Mesendoderm (in vitro differentiated cells): ENCODE measurements at regions not wholly inside any gene's neighbourhood (a gene's known extent, or its start where the extent isn't known, plus 50 kb on each side); places are given as distances from the start of the nearest gene placed in this dataset.
A peak's percentile ranks its signal among the peaks of the same experiment; 100 is the strongest.

ENCODE experiments used
- DNase-seq: peaks from one replicate; pipeline ENCODE4 v3.0.0; 2013
- H2AK5ac ChIP-seq: 2 replicates; pipeline ENCODE4 v1.6.1; 2013; ENCODE audit warnings: low read length, inconsistent platforms
- H2BK120ac ChIP-seq: 2 replicates; pipeline ENCODE4 v1.6.1; 2013; ENCODE audit warnings: low read depth, mild to moderate bottlenecking, low read length, moderate library complexity, mixed read lengths
- H2BK15ac ChIP-seq: replicated peaks from 2 replicates; pipeline ENCODE4 v1.6.1; 2013; ENCODE audit warnings: low read depth, mild to moderate bottlenecking, moderate library complexity
- H2BK5ac ChIP-seq: 2 replicates; pipeline ENCODE4 v1.6.1; 2013; ENCODE audit warnings: low read length, inconsistent platforms
- H3K18ac ChIP-seq: 2 replicates; pipeline ENCODE4 v1.6.1; 2013; ENCODE audit warnings: mild to moderate bottlenecking, low read length, mixed read lengths
- H3K23ac ChIP-seq: one replicate; pipeline ENCODE4 v1.6.1; 2013; ENCODE audit warnings: low read length
- H3K27ac ChIP-seq: 2 replicates; pipeline ENCODE4 v1.5.1; 2013; ENCODE audit warnings: low read depth, mild to moderate bottlenecking, inconsistent platforms, low read length, moderate library complexity
- H3K27me3 ChIP-seq: 2 replicates; pipeline ENCODE4 v1.6.1; 2013; ENCODE audit warnings: low read length, control low read depth, mild to moderate bottlenecking, inconsistent platforms; ENCODE audit not compliant: insufficient read depth, poor library complexity
- H3K36me3 ChIP-seq: 2 replicates; pipeline ENCODE4 v1.6.1; 2013; ENCODE audit warnings: low read length, inconsistent platforms; ENCODE audit not compliant: control insufficient read depth, insufficient read depth
- H3K4ac ChIP-seq: one replicate; pipeline ENCODE4 v1.6.1; 2013; ENCODE audit warnings: low read depth, mild to moderate bottlenecking, low read length, moderate library complexity
- H3K4me1 ChIP-seq: 2 replicates; pipeline ENCODE4 v1.6.1; 2013; ENCODE audit warnings: low read depth, low read length, inconsistent platforms; ENCODE audit not compliant: control insufficient read depth
- H3K4me2 ChIP-seq: 2 replicates; pipeline ENCODE4 v1.6.1; 2013; ENCODE audit warnings: low read length
- H3K4me3 ChIP-seq: 2 replicates; pipeline ENCODE4 v1.5.1; 2013; ENCODE audit warnings: mild to moderate bottlenecking, low read length
- H3K56ac ChIP-seq: one replicate; pipeline ENCODE4 v1.6.1; 2013; ENCODE audit warnings: low read length
- H3K79me1 ChIP-seq: 2 replicates; pipeline ENCODE4 v1.6.1; 2013; ENCODE audit warnings: low read length, inconsistent platforms
- H3K79me2 ChIP-seq: 2 replicates; pipeline ENCODE4 v1.6.1; 2013; ENCODE audit warnings: mild to moderate bottlenecking, low read length; ENCODE audit not compliant: control insufficient read depth, insufficient read depth
- H3K9ac ChIP-seq: 2 replicates; pipeline ENCODE4 v1.6.1; 2013; ENCODE audit warnings: low read length, inconsistent platforms
- H4K5ac ChIP-seq: one replicate; pipeline ENCODE4 v1.6.1; 2013; ENCODE audit warnings: low read length
- H4K8ac ChIP-seq: one replicate; pipeline ENCODE4 v1.6.1; 2013; ENCODE audit warnings: low read depth, mild to moderate bottlenecking, control low read depth, low read length, moderate library complexity
- WGBS: extraction: QIAGEN DNeasy Blood & Tissue Kit; methylation state at CpG from one replicate; pipeline ENCODE4 v1.1.7; 2013; ENCODE audit warnings: low lambda C conversion rate, missing lambda C conversion rate; ENCODE audit not compliant: insufficient coverage; ENCODE audit errors: extremely low coverage; 5-methylcytosine and 5-hydroxymethylcytosine counted together

DNA sequence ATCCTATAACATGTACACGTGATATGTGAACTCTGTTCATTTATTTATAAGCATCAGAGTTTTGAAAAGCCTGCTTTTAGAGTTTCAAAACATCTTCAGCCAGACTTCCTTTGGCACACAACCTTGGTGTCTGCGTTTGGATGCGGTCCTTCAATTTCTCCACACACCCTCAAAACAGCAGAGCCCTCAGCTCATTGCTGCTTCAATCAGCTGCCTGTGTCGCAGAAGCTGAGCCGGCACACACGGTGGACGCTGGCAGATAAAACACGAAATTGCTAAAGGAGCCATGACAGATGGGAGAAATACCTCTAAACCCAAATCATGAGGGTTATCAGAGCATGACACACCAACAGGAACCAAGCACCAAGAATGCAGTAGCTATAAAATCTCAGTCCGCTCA, 396.4 kb upstream of the AKR1E2 start:
- H3K79me2 ChIP-seq, result no peaks in the 10 kb centered on the region
- H3K4me1 ChIP-seq, result no peaks in the 10 kb centered on the region
- H3K9ac ChIP-seq, result no peak overlapping the region
- no peak overlapping the region for H3K4me3 ChIP-seq
- H4K8ac ChIP-seq, result no peak overlapping the region
- H3K4ac ChIP-seq, result no peak overlapping the region
- no peak overlapping the region for H2AK5ac ChIP-seq
- no peak for DNase-seq
- no peak overlapping the region for H3K56ac ChIP-seq
- WGBS, result no CpG with 5 or more reads among the region's 9 CpGs
- H3K27ac ChIP-seq, result no peak overlapping the region
- no peaks in the 10 kb centered on the region for H3K79me1 ChIP-seq
- H2BK5ac ChIP-seq, result no peak overlapping the region
- no peak overlapping the region for H3K4me2 ChIP-seq
- no peak overlapping the region for H2BK15ac ChIP-seq
- H3K36me3 ChIP-seq, result no peaks in the 10 kb centered on the region
- no peak overlapping the region for H3K18ac ChIP-seq
- H3K23ac ChIP-seq, result no peak overlapping the region
- no peaks in the 10 kb centered on the region for H3K27me3 ChIP-seq
- H4K5ac ChIP-seq, result no peak overlapping the region
- no peak overlapping the region for H2BK120ac ChIP-seq

- no peak overlapping the region for H2BK5ac ChIP-seq
- H3K36me3 ChIP-seq, result no peaks in the 10 kb centered on the region
- H3K4me2 ChIP-seq, result no peak overlapping the region
- H2AK5ac ChIP-seq, result no peak overlapping the region
- H3K79me2 ChIP-seq, result no peaks in the 10 kb centered on the region
- H3K4me1 ChIP-seq, result no peaks in the 10 kb centered on the region
- H3K23ac ChIP-seq, result no peak overlapping the region
- no peak for DNase-seq
- no peak overlapping the region for H3K27ac ChIP-seq
- no peak overlapping the region for H3K18ac ChIP-seq
- no peak overlapping the region for H3K4me3 ChIP-seq
- no peak overlapping the region for H4K8ac ChIP-seq
- H2BK15ac ChIP-seq, result no peak overlapping the region
- WGBS, result no CpG with 5 or more reads among the region's 1 CpG
- H4K5ac ChIP-seq, result no peak overlapping the region
- H3K27me3 ChIP-seq, result no peaks in the 10 kb centered on the region
- no peak overlapping the region for H3K4ac ChIP-seq
- H2BK120ac ChIP-seq, result no peak overlapping the region
- H3K9ac ChIP-seq, result no peak overlapping the region
- H3K79me1 ChIP-seq, result no peaks in the 10 kb centered on the region
- no peak overlapping the region for H3K56ac ChIP-seq
These were observed 398.5 kb upstream of the AKR1E2 start for GRCh38 chr10:4427532-4427931.

DNA sequence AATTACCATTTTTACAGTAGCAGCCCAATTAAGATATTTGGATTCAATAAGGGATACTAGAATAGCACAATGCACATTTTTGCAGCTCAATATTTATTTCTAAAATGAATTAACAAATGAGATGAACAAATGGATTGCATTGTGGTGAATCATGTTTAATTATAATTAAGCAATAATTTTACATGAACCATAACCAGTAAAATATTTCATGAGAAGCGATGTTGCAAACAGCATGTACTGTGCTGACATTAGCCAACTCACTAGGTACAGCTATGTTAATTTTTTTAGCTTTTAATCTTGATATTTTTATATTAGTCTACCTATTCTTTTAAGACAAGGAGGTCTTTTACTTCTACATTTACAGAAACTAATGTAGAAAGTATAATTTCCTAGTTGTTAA, 399.1 kb upstream of the AKR1E2 start:
- H4K5ac ChIP-seq, result no peak overlapping the region
- H3K27me3 ChIP-seq, result no peaks in the 10 kb centered on the region
- H3K4me1 ChIP-seq, result no peaks in the 10 kb centered on the region
- H3K27ac ChIP-seq, result no peak overlapping the region
- H3K4ac ChIP-seq, result no peak overlapping the region
- H3K79me1 ChIP-seq, result no peaks in the 10 kb centered on the region
- H2BK15ac ChIP-seq, result no peak overlapping the region
- no peak overlapping the region for H4K8ac ChIP-seq
- DNase-seq, result no peak
- H3K79me2 ChIP-seq, result no peaks in the 10 kb centered on the region
- WGBS, result no CpG with 5 or more reads among the region's 1 CpG
- H2AK5ac ChIP-seq, result no peak overlapping the region
- H3K4me3 ChIP-seq, result no peak overlapping the region
- no peak overlapping the region for H3K4me2 ChIP-seq
- H3K23ac ChIP-seq, result no peak overlapping the region
- no peaks in the 10 kb centered on the region for H3K36me3 ChIP-seq
- no peak overlapping the region for H3K18ac ChIP-seq
- H3K56ac ChIP-seq, result no peak overlapping the region
- H2BK120ac ChIP-seq, result no peak overlapping the region
- no peak overlapping the region for H3K9ac ChIP-seq
- no peak overlapping the region for H2BK5ac ChIP-seq

GRCh38 chr10:4409319-4409718, 416.7 kb upstream of the AKR1E2 start:
- Histone ChIP-seq H3K4me2 (no peak overlapping the region), H3K79me2 (no peaks in the 10 kb centered on the region), H2BK5ac (no peak overlapping the region), H3K27ac (no peak overlapping the region), H3K79me1 (no peaks in the 10 kb centered on the region), H3K4me1 (no peaks in the 10 kb centered on the region), H3K36me3 (no peaks in the 10 kb centered on the region), H2BK15ac (no peak overlapping the region), H3K56ac (no peak overlapping the region), H3K23ac (no peak overlapping the region), H3K18ac (no peak overlapping the region), H4K8ac (no peak overlapping the region), H3K9ac (no peak overlapping the region), H3K4ac (no peak overlapping the region), H3K4me3 (no peak overlapping the region), H3K27me3 (no peaks in the 10 kb centered on the region), H2BK120ac (no peak overlapping the region), H4K5ac (no peak overlapping the region), H2AK5ac (no peak overlapping the region)
- no peak for DNase-seq
- no CpG with 5 or more reads among the region's 2 CpGs for WGBS

DNA sequence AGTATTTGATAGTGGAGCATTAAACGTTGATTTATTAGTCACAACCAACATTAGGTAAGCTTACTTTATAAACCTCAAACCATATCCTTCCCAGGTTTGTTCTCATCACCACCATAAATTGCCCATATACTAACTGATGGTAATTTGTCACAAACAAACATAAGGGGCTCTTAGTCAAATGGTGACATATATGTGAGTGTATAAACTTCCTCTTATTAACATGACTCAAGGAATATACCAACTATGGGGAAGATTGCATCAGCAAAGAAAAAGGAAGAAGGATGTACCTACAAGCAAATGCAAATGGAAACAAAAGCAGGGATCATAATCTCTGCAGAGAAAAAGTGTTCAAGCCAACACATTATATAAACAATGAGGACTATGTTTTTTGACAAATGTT, 418.2 kb upstream of the AKR1E2 start:
- Histone ChIP-seq H3K79me1 (no peaks in the 10 kb centered on the region), H3K79me2 (no peaks in the 10 kb centered on the region), H3K4me1 (no peaks in the 10 kb centered on the region), H3K18ac (no peak overlapping the region), H2BK15ac (no peak overlapping the region), H2BK5ac (no peak overlapping the region), H3K36me3 (no peaks in the 10 kb centered on the region), H3K4me2 (no peak overlapping the region), H3K27me3 (no peaks in the 10 kb centered on the region), H3K23ac (no peak overlapping the region), H3K27ac (no peak overlapping the region), H3K9ac (no peak overlapping the region), H3K4ac (no peak overlapping the region), H3K4me3 (no peak overlapping the region), H2AK5ac (no peak overlapping the region), H2BK120ac (no peak overlapping the region), H4K8ac (no peak overlapping the region), H4K5ac (no peak overlapping the region), H3K56ac (no peak overlapping the region)
- peak; percentile 11 for DNase-seq
- no CpG with 5 or more reads among the region's 1 CpG for WGBS

DNA sequence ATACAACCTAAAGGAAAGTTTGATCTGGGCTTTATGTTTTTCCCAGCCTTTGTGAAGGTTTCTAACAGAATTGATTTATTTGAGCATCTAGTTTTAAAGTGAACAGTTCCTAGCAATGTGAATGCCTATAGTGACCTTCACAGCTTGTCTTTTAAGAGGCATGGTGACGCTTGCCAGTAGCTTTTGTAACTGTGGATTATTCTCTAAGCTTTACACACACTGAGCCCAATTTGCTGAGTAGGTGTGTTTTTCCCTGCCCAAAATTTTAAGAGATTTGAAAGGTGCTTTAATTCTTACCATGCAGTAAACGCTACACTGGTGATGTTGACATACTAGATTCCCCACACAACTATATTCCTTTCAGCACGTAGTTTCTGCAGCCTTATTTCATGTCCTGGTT, 420.2 kb upstream of the AKR1E2 start:
- Histone ChIP-seq H4K8ac (no peak overlapping the region), H3K27ac (no peak overlapping the region), H2BK5ac (no peak overlapping the region), H2BK120ac (no peak overlapping the region), H3K27me3 (no peaks in the 10 kb centered on the region), H4K5ac (no peak overlapping the region), H3K4ac (no peak overlapping the region), H3K56ac (no peak overlapping the region), H3K4me3 (no peak overlapping the region), H3K79me2 (no peaks in the 10 kb centered on the region), H3K9ac (no peak overlapping the region), H3K79me1 (no peaks in the 10 kb centered on the region), H3K23ac (no peak overlapping the region), H3K18ac (no peak overlapping the region), H2AK5ac (no peak overlapping the region), H3K36me3 (no peaks in the 10 kb centered on the region), H3K4me1 (no peaks in the 10 kb centered on the region), H3K4me2 (no peak overlapping the region), H2BK15ac (no peak overlapping the region)
- no peak for DNase-seq
- WGBS, result no CpG with 5 or more reads among the region's 3 CpGs
